Suprapubic skin (tissue), 4 donors: ENCODE measurements at regions not wholly inside any gene's neighbourhood (a gene's known extent, or its start where the extent isn't known, plus 50 kb on each side); places are given as distances from the start of the nearest gene placed in this dataset.

Experiments used
- DNase-seq, 2 donors: peaks; one replicate each; pipeline ENCODE4 v3.0.0-alpha.2; 2019; ENCODE audit warnings: low spot score in 2 of 2
- H3K27ac ChIP-seq: fragments of 200-600 bp; sonication (generic); one replicate; pipeline ENCODE4 v1.5.1; 2019
- H3K27me3 ChIP-seq: fragments of 200-600 bp; sonication (generic); one replicate; pipeline ENCODE4 v1.5.1; 2019
- H3K36me3 ChIP-seq: fragments of 200-600 bp; sonication (generic); one replicate; pipeline ENCODE4 v1.5.1; 2019
- H3K4me1 ChIP-seq: fragments of 200-600 bp; sonication (generic); one replicate; pipeline ENCODE4 v1.5.1; 2019
- H3K4me3 ChIP-seq: fragments of 200-600 bp; sonication (generic); one replicate; pipeline ENCODE4 v1.5.1; 2019; ENCODE audit warnings: mild to moderate bottlenecking
- H3K9me3 ChIP-seq: fragments of 200-600 bp; sonication (generic); one replicate; pipeline ENCODE4 v1.5.1; 2019
- CTCF ChIP-seq, 2 donors: fragments of 200-600 bp in 1 of 2; fragments of 450-650 bp in 1 of 2; sonication (generic) in 1 of 2; IDR thresholded peaks; one replicate each; pipeline ENCODE4 v1.5.1; 2016 to 2019; ENCODE audit warnings: antibody characterized with exemption in 2 of 2, mild to moderate bottlenecking in 1 of 2, moderate library complexity in 1 of 2
- EP300 ChIP-seq: sonication (generic); formaldehyde crosslinking; IDR thresholded peaks from one replicate; pipeline ENCODE4 v1.6.1; 2017; ENCODE audit warnings: antibody characterized with exemption
- POLR2A ChIP-seq, 2 donors: fragments of 450-650 bp; IDR thresholded peaks; one replicate each; pipeline ENCODE4 v1.6.1; 2017; ENCODE audit warnings: antibody characterized with exemption in 2 of 2, mild to moderate bottlenecking in 2 of 2, moderate library complexity in 2 of 2
- POLR2AphosphoS5 ChIP-seq, 3 donors: sonication (generic); formaldehyde crosslinking; IDR thresholded peaks; one replicate each; pipeline ENCODE4 v1.6.1; 2017; ENCODE audit warnings: antibody characterized with exemption in 3 of 3
- WGBS: methylation state at CpG from one replicate; pipeline ENCODE4 v1.1.5; 2018; 5-methylcytosine and 5-hydroxymethylcytosine counted together

- no peaks in the 10 kb centered on the region for H3K4me1 ChIP-seq
- no peak for DNase-seq
- no peak overlapping the region for H3K4me3 ChIP-seq
- H3K27ac ChIP-seq: no peak overlapping the region
- no peak for TF ChIP-seq CTCF (IDR thresholded peaks at IDR 0.05)
- TF ChIP-seq POLR2A (IDR thresholded peaks at IDR 0.05): no peak
- no peak for TF ChIP-seq POLR2AphosphoS5 (IDR thresholded peaks at IDR 0.05)
- no peak for TF ChIP-seq EP300
- H3K27me3 ChIP-seq: peaks cover 55% of the 10 kb centered on the region
- WGBS: 100% methylated on average over 1 of the region's 1 CpG
- H3K9me3 ChIP-seq: no peaks in the 10 kb centered on the region
- H3K36me3 ChIP-seq: no peaks in the 10 kb centered on the region
These were observed 466.1 kb downstream of the MATN1 start for GRCh38 chr1:30257322-30257721.

GRCh38 chr1:30256911-30257310 is 466.5 kb downstream of the MATN1 start:
- H3K9me3 ChIP-seq: no peaks in the 10 kb centered on the region
- no peak for DNase-seq
- H3K27me3 ChIP-seq: peaks cover 59% of the 10 kb centered on the region
- WGBS: 100% methylated on average over 2 of the region's 6 CpGs
- no peak overlapping the region for H3K27ac ChIP-seq
- no peaks in the 10 kb centered on the region for H3K36me3 ChIP-seq
- no peak overlapping the region for H3K4me3 ChIP-seq
- H3K4me1 ChIP-seq: no peaks in the 10 kb centered on the region
- no peak for TF ChIP-seq POLR2A (IDR thresholded peaks at IDR 0.05)

GRCh38 chr1:30255111-30255724 is 468.2 kb downstream of the MATN1 start:
- DNase-seq: no peak
- H3K4me1 ChIP-seq: no peaks in the 10 kb centered on the region
- no peak overlapping the region for H3K4me3 ChIP-seq
- H3K9me3 ChIP-seq: no peaks in the 10 kb centered on the region
- TF ChIP-seq POLR2A (IDR thresholded peaks at IDR 0.05) (no peak), POLR2AphosphoS5 (IDR thresholded peaks at IDR 0.05) (no peak), EP300 (no peak), CTCF (IDR thresholded peaks at IDR 0.05) (no peak)
- peaks cover 56% of the 10 kb centered on the region for H3K27me3 ChIP-seq
- H3K36me3 ChIP-seq: no peaks in the 10 kb centered on the region
- no peak overlapping the region for H3K27ac ChIP-seq
- WGBS: 47% methylated on average over 5 of the region's 5 CpGs

GRCh38 chr1:30253807-30254440 is 469.5 kb downstream of the MATN1 start:
- H3K9me3 ChIP-seq: no peaks in the 10 kb centered on the region
- H3K4me1 ChIP-seq: no peaks in the 10 kb centered on the region
- no peak for TF ChIP-seq POLR2AphosphoS5 (IDR thresholded peaks at IDR 0.05)
- no peak for TF ChIP-seq EP300
- no peak for TF ChIP-seq CTCF (IDR thresholded peaks at IDR 0.05)
- no peak for TF ChIP-seq POLR2A (IDR thresholded peaks at IDR 0.05)
- no peaks in the 10 kb centered on the region for H3K36me3 ChIP-seq
- 74% methylated on average over 4 of the region's 8 CpGs for WGBS
- H3K27ac ChIP-seq: no peak overlapping the region
- DNase-seq: no peak
- H3K27me3 ChIP-seq: peaks cover 58% of the 10 kb centered on the region
- H3K4me3 ChIP-seq: no peak overlapping the region

- Histone ChIP-seq H3K4me1 (no peaks in the 10 kb centered on the region), H3K36me3 (no peaks in the 10 kb centered on the region), H3K4me3 (no peak overlapping the region), H3K27ac (no peak overlapping the region), H3K9me3 (no peaks in the 10 kb centered on the region), H3K27me3 (peaks cover 55% of the 10 kb centered on the region)
- TF ChIP-seq CTCF (IDR thresholded peaks at IDR 0.05) (no peak), EP300 (no peak), POLR2AphosphoS5 (IDR thresholded peaks at IDR 0.05) (no peak), POLR2A (IDR thresholded peaks at IDR 0.05) (no peak)
- WGBS: 82% methylated on average over 3 of the region's 3 CpGs
- DNase-seq: no peak
These were observed 470.0 kb downstream of the MATN1 start for GRCh38 chr1:30253361-30253760.
